H9 (cell line): ENCODE measurements at regions not wholly inside any gene's neighbourhood (a gene's known extent, or its start where the extent isn't known, plus 50 kb on each side); places are given as distances from the start of the nearest gene placed in this dataset.

ENCODE experiments used
- DNase-seq: peaks from one replicate; pipeline ENCODE4 v3.0.0-alpha.2; 2017
- H2AFZ ChIP-seq: one replicate; pipeline ENCODE4 v1.6.1; 2013; ENCODE audit warnings: mild to moderate bottlenecking, low read length, control low read depth, moderate library complexity
- H2AK5ac ChIP-seq: 2 replicates; pipeline ENCODE4 v1.6.1; 2013; ENCODE audit warnings: low read length, control low read depth, mixed read lengths; ENCODE audit not compliant: insufficient read length
- H2BK120ac ChIP-seq: one replicate; pipeline ENCODE4 v1.6.1; 2013; ENCODE audit warnings: low read depth, mild to moderate bottlenecking, low read length, control low read depth, inconsistent platforms; ENCODE audit not compliant: poor library complexity, severe bottlenecking
- H2BK12ac ChIP-seq: 2 replicates; pipeline ENCODE4 v1.6.1; 2013; ENCODE audit warnings: low read length, control low read depth, mixed read lengths, low read depth; ENCODE audit not compliant: insufficient read length
- H2BK15ac ChIP-seq: 2 replicates; pipeline ENCODE4 v1.6.1; 2013; ENCODE audit warnings: low read depth, low read length, control low read depth
- H2BK20ac ChIP-seq: one replicate; pipeline ENCODE4 v1.6.1; 2013; ENCODE audit warnings: low read depth, mild to moderate bottlenecking, low read length, control low read depth, inconsistent platforms; ENCODE audit not compliant: poor library complexity, severe bottlenecking
- H2BK5ac ChIP-seq: 2 replicates; pipeline ENCODE4 v1.6.1; 2013; ENCODE audit warnings: low read length, control low read depth, mixed read lengths; ENCODE audit not compliant: insufficient read length
- H3K14ac ChIP-seq: 2 replicates; pipeline ENCODE4 v1.6.1; 2013; ENCODE audit warnings: low read length, control low read depth; ENCODE audit not compliant: insufficient read depth
- H3K18ac ChIP-seq: 2 replicates; pipeline ENCODE4 v1.6.1; 2013; ENCODE audit warnings: low read depth, mild to moderate bottlenecking, mixed read lengths, low read length, control low read depth; ENCODE audit not compliant: insufficient read length
- H3K23ac ChIP-seq: 2 replicates; pipeline ENCODE4 v1.6.1; 2013; ENCODE audit warnings: low read length, control low read depth, mixed read lengths, low read depth; ENCODE audit not compliant: insufficient read length
- H3K23me2 ChIP-seq: 2 replicates; pipeline ENCODE4 v1.6.1; 2013; ENCODE audit warnings: low read depth, mild to moderate bottlenecking, mixed read lengths, low read length, control low read depth; ENCODE audit not compliant: insufficient read length, poor library complexity, severe bottlenecking
- H3K27ac ChIP-seq: 2 replicates; pipeline ENCODE4 v1.5.1; 2013; ENCODE audit warnings: low read length, control low read depth, mixed read lengths, low read depth; ENCODE audit not compliant: insufficient read length
- H3K27me3 ChIP-seq: 2 replicates; pipeline ENCODE4 v1.6.1; 2013; ENCODE audit warnings: low read length, control low read depth, inconsistent platforms; ENCODE audit not compliant: insufficient read depth
- H3K4ac ChIP-seq: 2 replicates; pipeline ENCODE4 v1.6.1; 2013; ENCODE audit warnings: low read depth, mild to moderate bottlenecking, control low read depth, inconsistent platforms, low read length, moderate library complexity
- H3K4me1 ChIP-seq: 2 replicates; pipeline ENCODE4 v1.6.1; 2013; ENCODE audit warnings: low read length, control low read depth, inconsistent platforms; ENCODE audit not compliant: insufficient read depth
- H3K4me2 ChIP-seq: 2 replicates; pipeline ENCODE4 v1.6.1; 2013; ENCODE audit warnings: low read length, control low read depth, mixed read lengths; ENCODE audit not compliant: insufficient read length, insufficient read depth
- H3K56ac ChIP-seq: 2 replicates; pipeline ENCODE4 v1.6.1; 2013; ENCODE audit warnings: low read depth, mild to moderate bottlenecking, mixed read lengths, low read length, control low read depth; ENCODE audit not compliant: insufficient read length
- H3K79me1 ChIP-seq: 2 replicates; pipeline ENCODE4 v1.6.1; 2013; ENCODE audit warnings: low read depth, mild to moderate bottlenecking, moderate library complexity, low read length, control low read depth, inconsistent platforms; ENCODE audit not compliant: insufficient read depth, poor library complexity, severe bottlenecking
- H3K79me2 ChIP-seq: 2 replicates; pipeline ENCODE4 v1.6.1; 2013; ENCODE audit warnings: low read length, control low read depth, inconsistent platforms; ENCODE audit not compliant: insufficient read depth
- H3K9ac ChIP-seq: 2 replicates; pipeline ENCODE4 v1.6.1; 2013; ENCODE audit warnings: low read length, control low read depth, mixed read lengths; ENCODE audit not compliant: insufficient read length; ENCODE audit errors: extremely low read depth
- H3K9me3 ChIP-seq: one replicate; pipeline ENCODE4 v1.6.1; 2013; ENCODE audit warnings: low read depth, low read length, inconsistent platforms; ENCODE audit not compliant: control insufficient read depth
- H3T11ph ChIP-seq: one replicate; pipeline ENCODE4 v1.6.1; 2013; ENCODE audit warnings: mild to moderate bottlenecking, low read length, control low read depth, inconsistent platforms
- H4K20me1 ChIP-seq: one replicate; pipeline ENCODE4 v1.6.1; 2013; ENCODE audit not compliant: control insufficient read depth, insufficient read length, insufficient read depth
- H4K5ac ChIP-seq: 2 replicates; pipeline ENCODE4 v1.6.1; 2013; ENCODE audit warnings: low read depth, mild to moderate bottlenecking, mixed read lengths, low read length, control low read depth; ENCODE audit not compliant: insufficient read length
- H4K8ac ChIP-seq: replicated peaks from 2 replicates; pipeline ENCODE4 v1.6.1; 2013; ENCODE audit warnings: low read length, control low read depth, mixed read lengths, low read depth; ENCODE audit not compliant: insufficient read length
- H4K91ac ChIP-seq: 2 replicates; pipeline ENCODE4 v1.6.1; 2013; ENCODE audit warnings: low read depth, mild to moderate bottlenecking, moderate library complexity, mixed read lengths, low read length, control low read depth; ENCODE audit not compliant: insufficient read length
- H3K27ac Mint-ChIP-seq, 3 experiments: 2 replicates in 2 of 3; 3 replicates in 1 of 3; pipeline ENCODE4 v1.8.0; 2020 to 2021; ENCODE audit warnings: mixed read lengths in 3 of 3, mild to moderate bottlenecking in 1 of 3, moderate library complexity in 1 of 3
- H3K27me3 Mint-ChIP-seq: 2 replicates; pipeline ENCODE4 v1.8.0; 2021; ENCODE audit warnings: low read depth, mild to moderate bottlenecking, moderate library complexity, mixed read lengths
- H3K36me3 Mint-ChIP-seq, 3 experiments: 2 replicates in 2 of 3; 3 replicates in 1 of 3; pipeline ENCODE4 v1.8.0; 2020 to 2021; ENCODE audit warnings: low read depth in 3 of 3, mixed read lengths in 3 of 3; ENCODE audit not compliant: insufficient read depth in 1 of 3
- H3K4me1 Mint-ChIP-seq, 2 experiments: 2 replicates each; pipeline ENCODE4 v1.8.0; 2020; ENCODE audit warnings: mixed read lengths in 2 of 2
- H3K4me3 Mint-ChIP-seq, 2 experiments: 2 replicates in 1 of 2; 3 replicates in 1 of 2; pipeline ENCODE4 v1.8.0; 2020 to 2021; ENCODE audit warnings: mild to moderate bottlenecking in 2 of 2, mixed read lengths in 2 of 2, moderate library complexity in 1 of 2
- H3K9me3 Mint-ChIP-seq, 2 experiments: 2 replicates in 1 of 2; 3 replicates in 1 of 2; pipeline ENCODE4 v1.8.0; 2020; ENCODE audit warnings: mild to moderate bottlenecking in 2 of 2, mixed read lengths in 2 of 2, moderate library complexity in 1 of 2
- CTCF ChIP-seq: fragments of 200-600 bp; sonication (generic); conservative IDR thresholded peaks from 3 replicates; pipeline ENCODE4 v1.8.0; 2021; ENCODE audit warnings: antibody characterized with exemption, mild to moderate bottlenecking
- WGBS: extraction: QIAGEN DNeasy Blood & Tissue Kit; methylation state at CpG from one replicate; pipeline ENCODE4 v1.1.7; 2013; ENCODE audit warnings: missing lambda C conversion rate, low lambda C conversion rate, mixed read lengths; ENCODE audit not compliant: insufficient read length; ENCODE audit errors: extremely low coverage; 5-methylcytosine and 5-hydroxymethylcytosine counted together

- H3K23me2 ChIP-seq: no peaks in the 10 kb centered on the region
- H4K20me1 ChIP-seq: no peaks in the 10 kb centered on the region
- H3K4me1 ChIP-seq: no peaks in the 10 kb centered on the region
- H2BK12ac ChIP-seq: no peak overlapping the region
- no peak overlapping the region for H3K14ac ChIP-seq
- H3K9me3 Mint-ChIP-seq: no peaks in the 10 kb centered on the region; a peak in 2 of 5 replicates
- H3K4ac ChIP-seq: no peak overlapping the region
- no peaks in the 10 kb centered on the region for H3K27me3 ChIP-seq
- H2AFZ ChIP-seq: no peak overlapping the region
- TF ChIP-seq CTCF: no peak
- no peaks in the 10 kb centered on the region for H3K79me1 ChIP-seq
- H3K56ac ChIP-seq: no peak overlapping the region
- no peak overlapping the region for H3T11ph ChIP-seq
- no peak overlapping the region for H4K8ac ChIP-seq
- H2BK5ac ChIP-seq: no peak overlapping the region
- H3K9ac ChIP-seq: no peak overlapping the region
- no peak overlapping the region for H2BK20ac ChIP-seq
- H3K9me3 ChIP-seq: no peaks in the 10 kb centered on the region
- H3K23ac ChIP-seq: no peak overlapping the region
- H3K4me2 ChIP-seq: no peak overlapping the region
- H3K4me3 Mint-ChIP-seq: no peak overlapping the region
- no peak overlapping the region for H2BK15ac ChIP-seq
- no peak overlapping the region for H3K27ac ChIP-seq
- no peak overlapping the region for H2AK5ac ChIP-seq
- H3K79me2 ChIP-seq: no peaks in the 10 kb centered on the region
- H4K5ac ChIP-seq: no peak overlapping the region
- no peaks in the 10 kb centered on the region; a peak in 1 of 7 replicates for H3K36me3 Mint-ChIP-seq
- WGBS: no CpG with 5 or more reads among the region's 1 CpG
- DNase-seq: no peak
- H3K27me3 Mint-ChIP-seq: no peaks in the 10 kb centered on the region
- H3K18ac ChIP-seq: no peak overlapping the region
- H4K91ac ChIP-seq: no peak overlapping the region
- peaks cover 5 to 8% of the 10 kb centered on the region in 2 experiments for H3K4me1 Mint-ChIP-seq
- H3K27ac Mint-ChIP-seq: no peak overlapping the region
- H2BK120ac ChIP-seq: no peak overlapping the region
Observed at GRCh38 chr7:52652621-52653020, 382.8 kb upstream of the POM121L12 start.
